Liver (tissue), 8 donors: ENCODE measurements at regions not wholly inside any gene's neighbourhood (a gene's known extent, or its start where the extent isn't known, plus 50 kb on each side); places are given as distances from the start of the nearest gene placed in this dataset.

Experiments
- DNase-seq: peaks from one replicate; pipeline ENCODE4 v3.0.0-alpha.2; 2017; ENCODE audit warnings: low spot score
- H3K27ac ChIP-seq, 2 donors: one replicate each; pipeline ENCODE4 v1.7.0; 2013; ENCODE audit warnings: inconsistent platforms in 2 of 2, low read length in 2 of 2, control low read depth in 1 of 2, low read depth in 1 of 2, mild to moderate bottlenecking in 1 of 2
- H3K27me3 ChIP-seq, 4 donors: one replicate each; pipeline versions ENCODE4 v1.6.1 to v1.7.0; 2013; ENCODE audit warnings: low read length in 3 of 4, inconsistent platforms in 1 of 4, mild to moderate bottlenecking in 1 of 4, moderate library complexity in 1 of 4; ENCODE audit not compliant: control insufficient read depth in 4 of 4, insufficient read depth in 4 of 4
- H3K36me3 ChIP-seq, 4 donors: one replicate each; pipeline versions ENCODE4 v1.6.1 to v1.7.0; 2013; ENCODE audit warnings: low read length in 3 of 4, mild to moderate bottlenecking in 3 of 4, low read depth in 1 of 4, moderate library complexity in 1 of 4; ENCODE audit not compliant: control insufficient read depth in 4 of 4, insufficient read depth in 3 of 4
- H3K4me1 ChIP-seq, 4 donors: one replicate each; pipeline versions ENCODE4 v1.6.1 to v1.7.0; 2013; ENCODE audit warnings: low read length in 3 of 4, mild to moderate bottlenecking in 3 of 4, moderate library complexity in 1 of 4; ENCODE audit not compliant: control insufficient read depth in 4 of 4, insufficient read depth in 4 of 4
- H3K4me3 ChIP-seq, 3 donors: one replicate each; pipeline versions ENCODE4 v1.6.1 to v1.7.0; 2013; ENCODE audit warnings: low read length in 3 of 3, control low read depth in 1 of 3, low read depth in 1 of 3, mild to moderate bottlenecking in 1 of 3
- H3K9ac ChIP-seq, 2 donors: one replicate each; pipeline ENCODE4 v1.7.0; 2013; ENCODE audit warnings: low read length in 2 of 2, mild to moderate bottlenecking in 2 of 2, moderate library complexity in 2 of 2, control low read depth in 1 of 2, low read depth in 1 of 2
- H3K9me3 ChIP-seq, 4 donors: one replicate each; pipeline versions ENCODE4 v1.6.1 to v1.7.0; 2013; ENCODE audit warnings: low read length in 3 of 4; ENCODE audit not compliant: control insufficient read depth in 4 of 4
- FOXA1 ChIP-seq: IDR thresholded peaks from 2 replicates; pipeline ENCODE4 v1.6.1; 2016; ENCODE audit warnings: antibody characterized with exemption
- JUND ChIP-seq, 2 donors: IDR thresholded peaks; 2 replicates each; pipeline ENCODE4 v1.6.1; 2016; ENCODE audit warnings: antibody characterized with exemption in 2 of 2
- NR2F2 ChIP-seq: IDR thresholded peaks from 2 replicates; pipeline ENCODE4 v1.6.1; 2016; ENCODE audit warnings: antibody characterized with exemption
- RAD21 ChIP-seq, 2 donors: IDR thresholded peaks; 2 replicates each; pipeline ENCODE4 v1.6.1; 2016; ENCODE audit warnings: antibody characterized with exemption in 2 of 2, mild to moderate bottlenecking in 2 of 2
- WGBS: extraction: QIAGEN DNeasy Blood & Tissue Kit; methylation state at CpG from one replicate; pipeline ENCODE4 v1.1.7; 2013; 5-methylcytosine and 5-hydroxymethylcytosine counted together
- TF ChIP-seq, protein P1 (sequence below): IDR thresholded peaks from 2 replicates; pipeline ENCODE4 v1.6.1; 2016; ENCODE audit warnings: antibody characterized with exemption
- TF ChIP-seq, protein P2 (sequence below): IDR thresholded peaks from 2 replicates; pipeline ENCODE4 v1.6.1; 2016; ENCODE audit warnings: antibody characterized with exemption
- TF ChIP-seq, protein P3 (sequence below): IDR thresholded peaks from 2 replicates; pipeline ENCODE4 v1.6.1; 2016; ENCODE audit warnings: antibody characterized with exemption
- TF ChIP-seq, protein P4 (sequence below): fragments of 150-350 bp; IDR thresholded peaks from 2 replicates; pipeline ENCODE4 v1.5.1; 2017; ENCODE audit warnings: improper control_type of control experiment, low read depth, low read length; ENCODE audit not compliant: missing input control
- donor health status: healthy.
- donor health status: healthy.
- donor health status: healthy.
- donor health status: healthy.
- donor health status: healthy.

DNA sequence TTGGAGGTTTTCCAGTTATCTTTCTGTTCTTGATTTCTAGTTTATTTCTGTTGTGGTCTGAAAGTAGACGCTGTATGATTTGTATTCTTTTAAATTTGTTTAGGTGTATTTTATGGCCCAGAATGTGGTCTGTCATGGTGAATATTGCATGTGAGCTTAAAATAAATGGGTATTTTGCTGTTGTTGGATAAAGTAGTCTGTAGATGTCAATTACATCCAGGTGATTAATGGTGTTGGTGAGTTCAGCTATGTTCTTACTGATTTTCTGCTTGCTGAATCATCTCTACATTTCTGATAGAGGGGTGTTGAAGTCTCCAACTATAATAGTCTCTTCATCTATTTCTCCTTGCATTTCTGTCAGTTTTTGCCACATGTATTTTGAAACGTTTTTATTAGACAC is 383.3 kb upstream of the SGO1 start:
- TF ChIP-seq RAD21 (IDR thresholded peaks at IDR 0.05) (no peak), NR2F2 (no peak)
- TF ChIP-seq, protein P1, sequence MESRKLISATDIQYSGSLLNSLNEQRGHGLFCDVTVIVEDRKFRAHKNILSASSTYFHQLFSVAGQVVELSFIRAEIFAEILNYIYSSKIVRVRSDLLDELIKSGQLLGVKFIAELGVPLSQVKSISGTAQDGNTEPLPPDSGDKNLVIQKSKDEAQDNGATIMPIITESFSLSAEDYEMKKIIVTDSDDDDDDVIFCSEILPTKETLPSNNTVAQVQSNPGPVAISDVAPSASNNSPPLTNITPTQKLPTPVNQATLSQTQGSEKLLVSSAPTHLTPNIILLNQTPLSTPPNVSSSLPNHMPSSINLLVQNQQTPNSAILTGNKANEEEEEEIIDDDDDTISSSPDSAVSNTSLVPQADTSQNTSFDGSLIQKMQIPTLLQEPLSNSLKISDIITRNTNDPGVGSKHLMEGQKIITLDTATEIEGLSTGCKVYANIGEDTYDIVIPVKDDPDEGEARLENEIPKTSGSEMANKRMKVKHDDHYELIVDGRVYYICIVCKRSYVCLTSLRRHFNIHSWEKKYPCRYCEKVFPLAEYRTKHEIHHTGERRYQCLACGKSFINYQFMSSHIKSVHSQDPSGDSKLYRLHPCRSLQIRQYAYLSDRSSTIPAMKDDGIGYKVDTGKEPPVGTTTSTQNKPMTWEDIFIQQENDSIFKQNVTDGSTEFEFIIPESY = no peak
- DNase-seq = no peak
- Histone ChIP-seq H3K9me3 (no peaks in the 10 kb centered on the region), H3K27me3 (no peaks in the 10 kb centered on the region), H3K4me3 (no peak overlapping the region), H3K27ac (no peak overlapping the region), H3K36me3 (no peaks in the 10 kb centered on the region), H3K4me1 (no peaks in the 10 kb centered on the region), H3K9ac (no peak overlapping the region)
- 21% methylated on average over 2 of the region's 2 CpGs for WGBS

DNA sequence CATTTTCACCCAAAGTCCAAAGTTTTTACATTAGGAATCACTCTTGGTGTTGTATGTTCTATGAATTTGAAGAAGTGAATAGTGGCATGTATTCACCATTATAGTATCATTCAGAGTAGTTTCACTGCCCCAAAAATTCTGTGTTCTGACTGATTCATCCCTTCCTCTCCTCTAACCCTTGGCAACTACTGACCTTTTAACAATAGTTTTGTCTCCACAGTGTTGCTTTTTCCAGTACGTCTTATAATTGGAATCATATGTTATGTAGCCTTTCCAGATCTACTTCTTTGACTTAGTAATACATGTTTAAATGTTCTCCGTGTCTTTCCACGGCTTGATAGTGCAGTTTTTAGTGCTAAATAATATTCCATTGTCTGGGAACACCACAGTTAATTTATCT is 379.0 kb upstream of the SGO1 start:
- Histone ChIP-seq H3K9ac (no peak overlapping the region), H3K36me3 (no peaks in the 10 kb centered on the region), H3K27me3 (no peaks in the 10 kb centered on the region), H3K9me3 (no peaks in the 10 kb centered on the region), H3K4me1 (no peaks in the 10 kb centered on the region), H3K4me3 (no peak overlapping the region), H3K27ac (no peak overlapping the region)
- TF ChIP-seq, protein P2, sequence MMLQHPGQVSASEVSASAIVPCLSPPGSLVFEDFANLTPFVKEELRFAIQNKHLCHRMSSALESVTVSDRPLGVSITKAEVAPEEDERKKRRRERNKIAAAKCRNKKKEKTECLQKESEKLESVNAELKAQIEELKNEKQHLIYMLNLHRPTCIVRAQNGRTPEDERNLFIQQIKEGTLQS = no peak
- TF ChIP-seq FOXA1 = no peak
- TF ChIP-seq JUND (IDR thresholded peaks at IDR 0.05) = no peak
- TF ChIP-seq, protein P1 = no peak
- no peak for TF ChIP-seq RAD21 (IDR thresholded peaks at IDR 0.05)
- TF ChIP-seq, protein P3, sequence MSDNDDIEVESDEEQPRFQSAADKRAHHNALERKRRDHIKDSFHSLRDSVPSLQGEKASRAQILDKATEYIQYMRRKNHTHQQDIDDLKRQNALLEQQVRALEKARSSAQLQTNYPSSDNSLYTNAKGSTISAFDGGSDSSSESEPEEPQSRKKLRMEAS = no peak
- DNase-seq = no peak
- 72% methylated on average over 3 of the region's 3 CpGs for WGBS

DNA sequence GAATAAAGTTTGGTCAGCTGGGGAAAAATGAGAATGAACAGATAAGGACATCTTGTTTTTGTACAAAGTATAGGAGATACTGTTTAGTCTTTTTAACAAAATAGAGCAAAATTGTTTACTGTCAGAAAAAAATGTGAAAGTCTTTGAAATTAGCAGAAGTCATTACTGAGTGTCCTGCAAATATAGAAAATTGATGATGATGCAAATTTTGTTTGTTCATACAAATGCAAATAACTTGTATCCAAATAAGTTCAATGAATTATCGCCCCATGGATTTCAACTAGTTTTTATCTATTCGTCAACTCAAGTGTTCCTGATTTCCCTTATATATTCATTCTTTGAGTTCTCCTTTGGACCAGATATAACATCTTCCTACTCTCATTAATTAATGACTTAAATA is 378.0 kb upstream of the SGO1 start:
- TF ChIP-seq, protein P4, sequence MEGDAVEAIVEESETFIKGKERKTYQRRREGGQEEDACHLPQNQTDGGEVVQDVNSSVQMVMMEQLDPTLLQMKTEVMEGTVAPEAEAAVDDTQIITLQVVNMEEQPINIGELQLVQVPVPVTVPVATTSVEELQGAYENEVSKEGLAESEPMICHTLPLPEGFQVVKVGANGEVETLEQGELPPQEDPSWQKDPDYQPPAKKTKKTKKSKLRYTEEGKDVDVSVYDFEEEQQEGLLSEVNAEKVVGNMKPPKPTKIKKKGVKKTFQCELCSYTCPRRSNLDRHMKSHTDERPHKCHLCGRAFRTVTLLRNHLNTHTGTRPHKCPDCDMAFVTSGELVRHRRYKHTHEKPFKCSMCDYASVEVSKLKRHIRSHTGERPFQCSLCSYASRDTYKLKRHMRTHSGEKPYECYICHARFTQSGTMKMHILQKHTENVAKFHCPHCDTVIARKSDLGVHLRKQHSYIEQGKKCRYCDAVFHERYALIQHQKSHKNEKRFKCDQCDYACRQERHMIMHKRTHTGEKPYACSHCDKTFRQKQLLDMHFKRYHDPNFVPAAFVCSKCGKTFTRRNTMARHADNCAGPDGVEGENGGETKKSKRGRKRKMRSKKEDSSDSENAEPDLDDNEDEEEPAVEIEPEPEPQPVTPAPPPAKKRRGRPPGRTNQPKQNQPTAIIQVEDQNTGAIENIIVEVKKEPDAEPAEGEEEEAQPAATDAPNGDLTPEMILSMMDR = no peak
- Histone ChIP-seq H3K36me3 (no peaks in the 10 kb centered on the region), H3K27me3 (no peaks in the 10 kb centered on the region), H3K9me3 (no peaks in the 10 kb centered on the region), H3K27ac (no peak overlapping the region), H3K9ac (no peak overlapping the region), H3K4me3 (no peak overlapping the region), H3K4me1 (no peaks in the 10 kb centered on the region)
- no peak for DNase-seq
- WGBS = 92% methylated on average over 2 of the region's 2 CpGs
